ENCODE measurements at regions not wholly inside any gene's neighbourhood (a gene's known extent, or its start where the extent isn't known, plus 50 kb on each side); places are given as distances from the start of the nearest gene placed in this dataset.

- no peaks in the 10 kb centered on the region for H3K4me1 ChIP-seq (ENCODE audit: insufficient read depth, low read length)
- no peaks in the 10 kb centered on the region for H3K79me2 ChIP-seq (ENCODE audit: insufficient read depth, low read length)
- H3K27me3 ChIP-seq (ENCODE audit: insufficient read depth, low read length, poor library complexity), result no peaks in the 10 kb centered on the region
- H3K4me2 ChIP-seq (ENCODE audit: insufficient read depth, low read length), result no peak overlapping the region
- no peaks in the 10 kb centered on the region for H4K20me1 ChIP-seq (ENCODE audit: insufficient read depth, low read length)
- ATAC-seq (ENCODE audit: insufficient read depth, low read depth) (no peak), DNase-seq (no peak)
- H3K36me3 ChIP-seq (ENCODE audit: insufficient read depth, low read length), result no peaks in the 10 kb centered on the region
- H3K27ac ChIP-seq (ENCODE audit: low read length), result no peak overlapping the region
- H2AFZ ChIP-seq (ENCODE audit: low read depth, low read length), result no peak overlapping the region
- TF ChIP-seq CTCF (IDR thresholded peaks at IDR 0.05; ENCODE audit: borderline replicate concordance, extremely low read depth, low read length, poor library complexity, severe bottlenecking), result no peak
- no peak for TF ChIP-seq EZH2 (IDR thresholded peaks at IDR 0.05; ENCODE audit: borderline replicate concordance, low read depth, low read length, severe bottlenecking)
- no peaks in the 10 kb centered on the region for H3K9me3 ChIP-seq (ENCODE audit: insufficient read depth, low read length, severe bottlenecking)
- H3K4me3 ChIP-seq (ENCODE audit: low read depth in 1 of 2, low read length in 2 of 2), result no peak overlapping the region
- no peak overlapping the region for H3K9ac ChIP-seq (ENCODE audit: low read depth, low read length)
Measured at GRCh38 chr2:6054161-6054671, 362.0 kb downstream of the SOX11 start.

- Histone ChIP-seq H2AFZ (ENCODE audit: low read depth, low read length) (no peak overlapping the region), H4K20me1 (ENCODE audit: insufficient read depth, low read length) (no peaks in the 10 kb centered on the region), H3K4me2 (ENCODE audit: insufficient read depth, low read length) (no peak overlapping the region), H3K4me3 (ENCODE audit: low read depth in 1 of 2, low read length in 2 of 2) (no peak overlapping the region), H3K9me3 (ENCODE audit: insufficient read depth, low read length, severe bottlenecking) (no peaks in the 10 kb centered on the region), H3K36me3 (ENCODE audit: insufficient read depth, low read length) (no peaks in the 10 kb centered on the region), H3K4me1 (ENCODE audit: insufficient read depth, low read length) (no peaks in the 10 kb centered on the region), H3K9ac (ENCODE audit: low read depth, low read length) (no peak overlapping the region), H3K27me3 (ENCODE audit: insufficient read depth, low read length, poor library complexity) (no peaks in the 10 kb centered on the region), H3K79me2 (ENCODE audit: insufficient read depth, low read length) (no peaks in the 10 kb centered on the region), H3K27ac (ENCODE audit: low read length) (no peak overlapping the region)
- DNase-seq, result no peak
- ATAC-seq (ENCODE audit: insufficient read depth, low read depth), result no peak
- TF ChIP-seq CTCF (IDR thresholded peaks at IDR 0.05; ENCODE audit: borderline replicate concordance, extremely low read depth, low read length, poor library complexity, severe bottlenecking), result no peak
- TF ChIP-seq EZH2 (IDR thresholded peaks at IDR 0.05; ENCODE audit: borderline replicate concordance, low read depth, low read length, severe bottlenecking), result no peak
Measured at GRCh38 chr2:6060992-6061663, 368.9 kb downstream of the SOX11 start.

- Histone ChIP-seq H3K9me3 (ENCODE audit: insufficient read depth, low read length, severe bottlenecking) (no peaks in the 10 kb centered on the region), H3K27me3 (ENCODE audit: insufficient read depth, low read length, poor library complexity) (no peaks in the 10 kb centered on the region), H3K4me1 (ENCODE audit: insufficient read depth, low read length) (no peaks in the 10 kb centered on the region), H3K4me3 (ENCODE audit: low read depth in 1 of 2, low read length in 2 of 2) (no peak overlapping the region), H4K20me1 (ENCODE audit: insufficient read depth, low read length) (no peaks in the 10 kb centered on the region), H3K9ac (ENCODE audit: low read depth, low read length) (no peak overlapping the region), H2AFZ (ENCODE audit: low read depth, low read length) (no peak overlapping the region), H3K79me2 (ENCODE audit: insufficient read depth, low read length) (no peaks in the 10 kb centered on the region), H3K27ac (ENCODE audit: low read length) (no peak overlapping the region), H3K4me2 (ENCODE audit: insufficient read depth, low read length) (no peak overlapping the region), H3K36me3 (ENCODE audit: insufficient read depth, low read length) (no peaks in the 10 kb centered on the region)
- ATAC-seq (ENCODE audit: insufficient read depth, low read depth) (no peak), DNase-seq (no peak)
- TF ChIP-seq CTCF (IDR thresholded peaks at IDR 0.05; ENCODE audit: borderline replicate concordance, extremely low read depth, low read length, poor library complexity, severe bottlenecking) (no peak), EZH2 (IDR thresholded peaks at IDR 0.05; ENCODE audit: borderline replicate concordance, low read depth, low read length, severe bottlenecking) (no peak)
Measured at GRCh38 chr2:6064757-6065156, 372.6 kb downstream of the SOX11 start.
